Astrocyte (in vitro differentiated cells and primary cell): ENCODE measurements at regions not wholly inside any gene's neighbourhood (a gene's known extent, or its start where the extent isn't known, plus 50 kb on each side); places are given as distances from the start of the nearest gene placed in this dataset.

Source experiments
- DNase-seq: peaks from one replicate; pipeline ENCODE4 v3.0.0-alpha.2; 2010; ENCODE audit warnings: low read depth
- FAIRE-seq: peaks from 2 replicates; lab custom pipeline; 2011; peaks lifted over from hg19 to GRCh38; lab: Jason Lieb, UNC
- H2AFZ ChIP-seq: 2 replicates; pipeline ENCODE4 v1.6.0; 2012; ENCODE audit warnings: low read depth, low read length, inconsistent platforms
- H3K27ac ChIP-seq: 2 replicates; pipeline ENCODE4 v1.5.1; 2011; ENCODE audit warnings: low read depth, low read length, inconsistent platforms
- H3K27me3 ChIP-seq: 2 replicates; pipeline ENCODE4 v1.6.0; 2011; ENCODE audit warnings: low read length, inconsistent platforms; ENCODE audit not compliant: insufficient read depth
- H3K36me3 ChIP-seq: 2 replicates; pipeline ENCODE4 v1.5.1; 2011; ENCODE audit warnings: low read length, inconsistent platforms; ENCODE audit not compliant: insufficient read depth
- H3K4me1 ChIP-seq: 2 replicates; pipeline ENCODE4 v1.5.1; 2011; ENCODE audit warnings: low read length, inconsistent platforms; ENCODE audit not compliant: insufficient read depth
- H3K4me2 ChIP-seq: 2 replicates; pipeline ENCODE4 v1.6.0; 2012; ENCODE audit warnings: low read length, inconsistent platforms
- H3K4me3 ChIP-seq: 2 replicates; pipeline ENCODE4 v1.5.1; 2011; ENCODE audit warnings: low read depth, mild to moderate bottlenecking, low read length, inconsistent platforms; ENCODE audit not compliant: insufficient read depth
- H3K79me2 ChIP-seq: 2 replicates; pipeline ENCODE4 v1.6.0; 2012; ENCODE audit warnings: mild to moderate bottlenecking, low read length, inconsistent platforms; ENCODE audit not compliant: insufficient read depth
- H3K9ac ChIP-seq: 2 replicates; pipeline ENCODE4 v1.6.0; 2012; ENCODE audit warnings: mild to moderate bottlenecking, low read length, inconsistent platforms
- H3K9me3 ChIP-seq: 2 replicates; pipeline ENCODE4 v1.5.1; 2012; ENCODE audit warnings: low read depth, mild to moderate bottlenecking, low read length, inconsistent platforms; ENCODE audit not compliant: insufficient read depth
- H4K20me1 ChIP-seq: 2 replicates; pipeline ENCODE4 v1.6.0; 2012; ENCODE audit warnings: low read length, inconsistent platforms; ENCODE audit not compliant: insufficient read depth
- H3K27ac Mint-ChIP-seq: one replicate; pipeline ENCODE4 v1.8.0; 2021; ENCODE audit warnings: mild to moderate bottlenecking, mixed read lengths; ENCODE audit not compliant: unreplicated experiment
- H3K27me3 Mint-ChIP-seq: one replicate; pipeline ENCODE4 v1.8.0; 2021; ENCODE audit warnings: low read depth, mixed read lengths; ENCODE audit not compliant: unreplicated experiment
- H3K36me3 Mint-ChIP-seq: one replicate; pipeline ENCODE4 v1.8.0; 2021; ENCODE audit warnings: low read depth, mixed read lengths; ENCODE audit not compliant: unreplicated experiment
- H3K4me1 Mint-ChIP-seq: one replicate; pipeline ENCODE4 v1.8.0; 2021; ENCODE audit warnings: low read depth, mixed read lengths; ENCODE audit not compliant: unreplicated experiment
- H3K4me3 Mint-ChIP-seq: one replicate; pipeline ENCODE4 v1.8.0; 2021; ENCODE audit warnings: mild to moderate bottlenecking, moderate library complexity, mixed read lengths; ENCODE audit not compliant: unreplicated experiment
- H3K9me3 Mint-ChIP-seq: one replicate; pipeline ENCODE4 v1.8.0; 2021; ENCODE audit warnings: mild to moderate bottlenecking, mixed read lengths; ENCODE audit not compliant: unreplicated experiment
- CTCF ChIP-seq: IDR thresholded peaks from 2 replicates; pipeline ENCODE4 v1.5.1; 2011; ENCODE audit warnings: low read depth, mild to moderate bottlenecking, inconsistent platforms, low read length, moderate library complexity; ENCODE audit not compliant: insufficient read depth
- EZH2 ChIP-seq: IDR thresholded peaks from 2 replicates; pipeline ENCODE4 v1.6.1; 2012; ENCODE audit warnings: mild to moderate bottlenecking, low read length, inconsistent platforms; ENCODE audit not compliant: insufficient read depth

GRCh38 chr2:104416339-104417000 lies 437.4 kb upstream of the POU3F3 start:
- Histone ChIP-seq H3K4me1 (no peaks in the 10 kb centered on the region), H3K4me2 (no peak overlapping the region), H3K9me3 (no peaks in the 10 kb centered on the region), H3K9ac (no peak overlapping the region), H4K20me1 (no peaks in the 10 kb centered on the region), H3K27me3 (no peaks in the 10 kb centered on the region), H3K79me2 (no peaks in the 10 kb centered on the region), H2AFZ (no peak overlapping the region), H3K36me3 (no peaks in the 10 kb centered on the region), H3K4me3 (no peak overlapping the region), H3K27ac (no peak overlapping the region)
- no peak for TF ChIP-seq CTCF
- TF ChIP-seq EZH2, result no peak
- Mint-ChIP-seq H3K4me1 (peaks cover 3% of the 10 kb centered on the region), H3K27ac (no peak overlapping the region), H3K27me3 (peaks cover 3% of the 10 kb centered on the region), H3K9me3 (no peaks in the 10 kb centered on the region), H3K4me3 (no peak overlapping the region), H3K36me3 (no peaks in the 10 kb centered on the region)
- DNase-seq (no peak), FAIRE-seq (no peak)

GRCh38 chr2:104420420-104420819 lies 433.5 kb upstream of the POU3F3 start:
- H3K27me3 ChIP-seq, result no peaks in the 10 kb centered on the region
- H3K4me2 ChIP-seq, result no peak overlapping the region
- Mint-ChIP-seq H3K27ac (no peak overlapping the region), H3K27me3 (peaks cover 3% of the 10 kb centered on the region), H3K4me3 (no peak overlapping the region), H3K36me3 (no peaks in the 10 kb centered on the region), H3K9me3 (no peaks in the 10 kb centered on the region), H3K4me1 (peaks cover 3% of the 10 kb centered on the region)
- no peak overlapping the region for H3K9ac ChIP-seq
- H3K9me3 ChIP-seq, result no peaks in the 10 kb centered on the region
- no peaks in the 10 kb centered on the region for H3K36me3 ChIP-seq
- no peaks in the 10 kb centered on the region for H3K79me2 ChIP-seq
- H2AFZ ChIP-seq, result no peak overlapping the region
- H4K20me1 ChIP-seq, result no peaks in the 10 kb centered on the region
- TF ChIP-seq EZH2 (no peak), CTCF (no peak)
- no peak overlapping the region for H3K27ac ChIP-seq
- DNase-seq (no peak), FAIRE-seq (no peak)
- no peak overlapping the region for H3K4me3 ChIP-seq
- no peaks in the 10 kb centered on the region for H3K4me1 ChIP-seq

GRCh38 chr2:104420953-104421352 lies 433.0 kb upstream of the POU3F3 start:
- Mint-ChIP-seq H3K4me3 (no peak overlapping the region), H3K27ac (no peak overlapping the region)

More at GRCh38 chr2:104420953-104421352, 433.0 kb upstream of the POU3F3 start:
- H3K27me3 Mint-ChIP-seq, result peaks cover under 1% of the 10 kb centered on the region
- Histone ChIP-seq H3K4me3 (no peak overlapping the region), H3K79me2 (no peaks in the 10 kb centered on the region), H2AFZ (no peak overlapping the region), H3K27me3 (no peaks in the 10 kb centered on the region), H3K4me2 (no peak overlapping the region), H3K4me1 (no peaks in the 10 kb centered on the region), H4K20me1 (no peaks in the 10 kb centered on the region), H3K36me3 (no peaks in the 10 kb centered on the region), H3K27ac (no peak overlapping the region), H3K9me3 (no peaks in the 10 kb centered on the region), H3K9ac (no peak overlapping the region)
- H3K9me3 Mint-ChIP-seq, result no peaks in the 10 kb centered on the region
- FAIRE-seq (no peak), DNase-seq (no peak)
- H3K36me3 Mint-ChIP-seq, result no peaks in the 10 kb centered on the region
- TF ChIP-seq EZH2 (no peak), CTCF (no peak)
- H3K4me1 Mint-ChIP-seq, result peaks cover 3% of the 10 kb centered on the region
